ENCODE measurements at regions not wholly inside any gene's neighbourhood (a gene's known extent, or its start where the extent isn't known, plus 50 kb on each side); places are given as distances from the start of the nearest gene placed in this dataset.

DNA sequence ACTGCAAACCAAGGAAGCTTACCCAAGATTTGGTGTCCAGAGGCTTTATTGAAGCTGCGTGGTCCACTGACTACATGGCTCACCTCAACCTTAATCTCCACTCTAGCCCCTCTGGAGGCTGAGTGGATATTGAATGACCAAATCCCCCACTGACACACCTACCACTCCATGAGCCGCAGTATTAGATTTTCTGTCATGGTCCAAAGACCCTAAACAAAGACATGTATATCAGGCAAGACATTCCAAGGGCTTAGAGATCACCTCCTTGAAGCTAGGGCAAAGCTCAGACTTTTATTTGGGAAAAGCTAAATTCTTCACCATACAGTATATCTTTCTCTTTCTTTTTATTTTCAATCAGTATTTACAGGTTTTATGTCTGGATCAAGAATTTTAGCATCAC, 346.2 kb upstream of the CTNND2 start:
- no peak for ATAC-seq (replicated peaks)
- Mint-ChIP-seq H3K36me3 (no peaks in the 10 kb centered on the region), H3K4me1 (no peaks in the 10 kb centered on the region), H3K27me3 (no peaks in the 10 kb centered on the region), H3K9me3 (peaks cover 1 to 7% of the 10 kb centered on the region in 2 donors), H3K4me3 (no peak overlapping the region), H3K27ac (no peak overlapping the region)
- DNase-seq, result no peak

DNA sequence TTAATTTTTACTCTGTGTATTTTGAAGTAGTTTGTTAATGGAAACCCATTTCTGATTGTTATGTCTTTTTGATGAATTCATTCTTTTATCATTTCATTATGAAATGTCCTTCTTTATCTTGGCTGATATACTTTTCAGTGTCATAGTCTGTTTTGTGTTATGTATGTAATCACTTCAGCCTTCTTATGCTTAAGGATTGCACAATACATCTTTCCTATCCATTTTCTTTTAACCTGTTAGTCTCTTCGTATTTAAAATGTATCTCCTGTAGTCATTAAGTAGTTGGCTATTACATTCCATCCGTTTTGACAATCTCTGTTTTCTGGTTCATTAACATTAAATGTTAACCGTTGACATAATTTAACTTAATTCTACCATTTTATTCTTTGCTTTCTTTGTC, 344.6 kb upstream of the CTNND2 start:
- H3K4me1 Mint-ChIP-seq, result no peaks in the 10 kb centered on the region
- H3K9me3 Mint-ChIP-seq, result peaks cover 1 to 7% of the 10 kb centered on the region in 2 donors
- H3K27me3 Mint-ChIP-seq, result no peaks in the 10 kb centered on the region
- no peak for DNase-seq
- H3K36me3 Mint-ChIP-seq, result no peaks in the 10 kb centered on the region
- H3K27ac Mint-ChIP-seq, result no peak overlapping the region
- no peak overlapping the region for H3K4me3 Mint-ChIP-seq
- ATAC-seq (replicated peaks), result no peak

DNA sequence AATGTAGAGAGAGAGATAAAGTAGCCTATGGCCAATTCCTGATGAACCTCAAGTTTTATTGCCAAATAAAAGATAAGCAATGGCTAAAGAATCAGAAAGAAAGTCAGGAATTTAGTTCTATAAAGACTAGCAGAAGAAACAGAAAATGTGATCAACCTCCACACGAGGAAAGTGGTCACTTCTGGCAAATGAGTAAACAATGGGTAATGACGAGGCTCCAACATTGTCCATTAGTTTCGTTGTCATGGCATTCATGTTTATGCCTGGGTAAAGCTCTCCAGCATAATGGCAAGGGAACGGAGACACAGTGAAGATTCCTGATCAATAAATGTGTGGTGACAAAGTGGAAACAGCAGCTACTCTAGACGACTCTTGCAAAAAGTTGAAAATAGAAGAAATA, 341.8 kb upstream of the CTNND2 start:
- H3K36me3 Mint-ChIP-seq, result no peaks in the 10 kb centered on the region
- H3K27me3 Mint-ChIP-seq, result no peaks in the 10 kb centered on the region
- H3K4me1 Mint-ChIP-seq, result no peaks in the 10 kb centered on the region
- H3K9me3 Mint-ChIP-seq, result peaks cover 3 to 10% of the 10 kb centered on the region in 2 donors
- ATAC-seq (replicated peaks), result no peak
- no peak overlapping the region for H3K4me3 Mint-ChIP-seq
- no peak for DNase-seq
- H3K27ac Mint-ChIP-seq, result no peak overlapping the region

DNA sequence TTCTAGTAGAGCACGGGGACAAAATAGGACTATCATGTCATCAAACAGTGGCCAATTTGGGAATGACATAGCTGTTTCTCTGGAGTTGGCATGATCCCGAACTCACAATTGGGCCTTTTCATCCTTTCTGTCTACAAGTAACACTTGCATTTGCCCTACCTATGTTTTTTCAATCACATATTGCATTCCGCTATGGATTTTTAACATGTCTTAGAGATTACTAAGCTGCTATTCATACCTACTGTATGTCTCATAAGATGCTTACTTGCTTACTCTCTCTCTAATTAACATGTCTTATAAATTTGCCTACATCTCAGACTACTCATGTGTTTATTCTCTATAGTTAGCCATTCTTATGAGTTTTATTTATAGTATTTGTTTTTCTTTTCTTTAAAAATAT, 341.2 kb upstream of the CTNND2 start:
- Mint-ChIP-seq H3K4me1 (no peaks in the 10 kb centered on the region), H3K4me3 (no peak overlapping the region), H3K27me3 (no peaks in the 10 kb centered on the region), H3K36me3 (no peaks in the 10 kb centered on the region), H3K9me3 (peaks cover 3 to 10% of the 10 kb centered on the region in 2 donors), H3K27ac (no peak overlapping the region)
- ATAC-seq (replicated peaks) (no peak), DNase-seq (no peak)

DNA sequence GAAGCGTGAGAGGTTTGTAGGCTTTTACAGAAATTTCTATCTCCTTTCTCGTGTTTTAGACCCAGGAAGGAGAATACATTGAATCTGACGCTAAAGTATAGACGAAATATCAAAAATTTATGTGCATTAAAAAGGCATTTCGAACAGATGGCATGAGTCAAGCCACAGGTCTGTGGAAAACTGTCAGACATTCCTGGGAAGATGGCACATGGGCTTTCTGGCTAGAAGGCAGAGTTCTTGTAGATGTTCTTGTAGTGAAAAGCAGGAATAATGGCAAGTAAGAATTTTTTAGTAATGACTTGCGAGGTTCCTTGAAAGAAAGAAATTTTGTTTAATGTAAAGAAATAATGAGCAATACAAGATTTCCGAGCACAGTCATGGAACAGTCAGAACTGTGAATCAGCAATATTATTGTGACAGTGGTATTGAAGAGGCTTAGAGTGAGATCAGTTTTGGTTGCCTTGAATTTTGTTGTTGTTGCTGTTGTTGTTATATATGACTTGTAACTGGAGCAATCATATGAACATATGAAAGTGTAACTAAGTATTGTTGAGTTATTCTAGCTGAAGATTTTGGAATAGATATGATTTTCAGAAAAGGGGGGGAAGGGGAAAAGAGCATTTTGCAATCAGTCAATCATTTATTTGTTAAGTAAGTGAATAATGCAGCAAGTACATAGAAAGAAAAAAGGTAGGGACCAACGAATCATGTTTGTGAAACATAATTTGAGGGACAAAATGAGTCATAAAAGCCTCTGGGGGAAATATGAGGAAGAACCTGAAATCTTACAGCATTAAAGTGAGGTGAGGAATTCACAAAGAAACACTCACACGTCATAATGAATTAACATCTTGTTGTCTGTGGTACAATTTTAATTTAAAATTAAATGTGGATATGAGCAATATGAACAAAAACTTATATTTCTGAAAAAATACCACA, 339.0 kb upstream of the CTNND2 start:
- Mint-ChIP-seq H3K4me1 (no peaks in the 10 kb centered on the region), H3K4me3 (no peak overlapping the region), H3K36me3 (no peaks in the 10 kb centered on the region), H3K27me3 (no peaks in the 10 kb centered on the region), H3K27ac (no peak overlapping the region), H3K9me3 (peaks cover 1 to 10% of the 10 kb centered on the region in 2 donors)
- ATAC-seq (replicated peaks) (no peak), DNase-seq (no peak)

DNA sequence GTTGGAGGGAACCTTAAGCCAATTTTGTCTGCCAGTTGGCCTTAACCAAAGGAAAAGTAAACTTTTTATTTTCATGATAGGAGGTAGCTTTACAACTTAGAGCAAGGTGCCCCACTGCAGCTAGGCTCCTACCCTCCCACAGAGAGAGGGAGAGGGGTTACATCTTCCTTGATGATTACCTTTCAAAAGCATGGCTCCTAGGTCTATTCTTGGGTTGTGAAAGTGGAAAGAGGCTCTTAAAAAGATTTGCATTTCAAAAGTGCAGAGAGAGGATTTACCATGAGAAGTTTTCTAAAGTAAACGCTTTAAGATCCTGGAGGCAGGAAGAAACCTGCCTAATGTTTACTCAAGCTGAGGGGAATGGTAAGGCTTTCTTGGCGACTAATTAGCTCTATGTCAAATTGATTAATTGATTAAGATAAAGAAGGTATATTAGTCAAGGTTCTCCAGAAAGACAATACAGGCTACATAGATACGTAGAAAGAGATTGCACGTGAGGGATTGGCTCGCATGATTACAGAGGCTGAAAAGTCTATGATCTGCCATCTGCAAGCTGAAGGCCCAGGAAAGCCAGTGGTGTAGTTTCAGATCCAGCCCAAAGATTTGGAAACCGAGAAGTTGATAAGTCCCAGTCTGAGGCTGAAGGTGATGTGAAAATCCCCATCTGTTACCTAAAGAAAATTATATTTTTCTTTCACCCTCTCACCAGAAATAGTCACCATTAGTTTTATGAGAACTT, 333.8 kb upstream of the CTNND2 start:
- H3K9me3 Mint-ChIP-seq, result peaks cover 2 to 4% of the 10 kb centered on the region in 2 donors
- H3K27ac Mint-ChIP-seq, result no peak overlapping the region
- DNase-seq, result no peak
- H3K4me1 Mint-ChIP-seq, result no peaks in the 10 kb centered on the region
- H3K4me3 Mint-ChIP-seq, result no peak overlapping the region
- ATAC-seq (replicated peaks), result no peak
- no peaks in the 10 kb centered on the region for H3K27me3 Mint-ChIP-seq
- H3K36me3 Mint-ChIP-seq, result no peaks in the 10 kb centered on the region

DNA sequence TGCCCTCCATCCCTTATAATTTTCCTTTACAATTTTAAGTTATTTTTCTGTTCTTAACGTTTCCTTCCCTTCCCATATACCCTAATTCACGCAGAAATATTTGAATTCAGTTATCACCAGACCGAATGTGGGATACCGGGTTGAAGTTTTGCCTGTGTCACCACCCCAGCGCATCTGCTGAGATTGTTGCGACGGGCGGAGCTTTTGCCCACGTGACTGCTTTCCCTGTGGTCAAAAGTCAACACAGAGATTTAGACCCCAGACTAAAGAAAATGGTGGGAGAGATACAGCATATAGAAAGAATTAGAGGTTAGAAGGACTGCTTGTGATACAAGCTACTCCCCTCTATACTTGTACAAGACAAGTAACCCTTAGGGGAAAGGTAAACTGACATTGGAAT, 326.4 kb upstream of the CTNND2 start:
- Mint-ChIP-seq H3K36me3 (no peaks in the 10 kb centered on the region), H3K4me1 (no peaks in the 10 kb centered on the region), H3K27ac (no peak overlapping the region), H3K27me3 (no peaks in the 10 kb centered on the region), H3K4me3 (no peak overlapping the region), H3K9me3 (peaks cover 0 to 3% of the 10 kb centered on the region in 2 donors)
- DNase-seq, result no peak
- no peak for ATAC-seq (replicated peaks)

DNA sequence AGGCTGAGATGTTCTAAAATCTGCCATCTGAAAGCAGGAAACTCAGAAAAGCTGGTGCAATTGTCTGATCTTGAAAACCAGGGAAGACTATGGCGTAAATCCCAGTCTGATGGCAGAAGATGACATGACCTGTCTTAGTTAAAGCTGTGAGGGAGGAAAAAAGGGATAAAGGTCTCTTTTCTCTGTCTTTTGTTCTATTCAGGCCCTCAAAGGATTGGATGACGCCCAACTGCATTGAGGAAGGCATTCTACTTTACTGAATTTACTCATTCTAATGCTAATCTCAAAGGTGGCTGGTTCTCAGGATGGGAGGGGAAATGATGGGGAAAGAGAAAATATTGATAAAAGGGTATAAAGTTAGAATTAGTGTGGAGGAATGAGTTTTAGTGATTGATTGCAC, 312.8 kb upstream of the CTNND2 start:
- Mint-ChIP-seq H3K9me3 (peaks cover 9 to 20% of the 10 kb centered on the region in 2 donors), H3K36me3 (no peaks in the 10 kb centered on the region), H3K27me3 (no peaks in the 10 kb centered on the region), H3K4me1 (no peaks in the 10 kb centered on the region), H3K27ac (no peak overlapping the region), H3K4me3 (no peak overlapping the region)
- no peak for ATAC-seq (replicated peaks)
- DNase-seq, result no peak

DNA sequence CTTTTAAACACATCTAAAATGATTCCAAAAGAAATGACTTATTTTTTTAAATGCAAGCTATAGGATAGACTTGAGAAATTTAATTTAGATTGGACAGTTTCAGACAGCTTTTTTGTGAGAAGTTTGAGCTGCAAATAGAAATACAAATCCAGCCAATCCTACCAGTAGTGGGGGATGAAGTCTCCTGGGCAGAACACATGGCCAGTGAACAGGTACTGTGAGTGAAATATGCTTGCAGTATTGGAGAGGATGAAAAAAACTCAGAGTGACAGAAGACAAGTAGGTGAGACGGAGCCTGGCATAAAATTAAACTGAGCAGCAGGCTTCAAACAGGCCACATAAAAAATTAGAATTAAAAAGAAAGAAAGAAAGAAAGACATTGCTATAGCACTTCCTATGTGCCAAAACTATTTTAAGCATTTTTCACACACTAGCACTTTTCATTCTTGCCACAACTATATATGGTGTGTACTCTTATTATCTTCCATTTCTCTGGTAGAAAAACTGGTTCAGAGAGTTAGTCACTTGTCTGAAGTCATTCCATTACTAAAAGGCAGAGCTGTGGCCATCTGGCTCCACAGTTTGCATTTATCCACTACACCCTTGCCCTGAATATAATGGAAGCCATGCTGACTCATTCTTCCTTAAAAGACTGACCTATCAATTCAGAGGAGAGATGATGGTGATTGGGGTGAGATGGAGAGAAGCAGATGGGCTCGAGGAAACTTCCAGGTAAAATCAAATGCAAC, 310.2 kb upstream of the CTNND2 start:
- Mint-ChIP-seq H3K27ac (no peak overlapping the region), H3K4me1 (no peaks in the 10 kb centered on the region), H3K36me3 (no peaks in the 10 kb centered on the region), H3K4me3 (no peak overlapping the region), H3K9me3 (peaks cover 8 to 19% of the 10 kb centered on the region in 2 donors), H3K27me3 (no peaks in the 10 kb centered on the region)
- DNase-seq, result no peak
- no peak for ATAC-seq (replicated peaks)

DNA sequence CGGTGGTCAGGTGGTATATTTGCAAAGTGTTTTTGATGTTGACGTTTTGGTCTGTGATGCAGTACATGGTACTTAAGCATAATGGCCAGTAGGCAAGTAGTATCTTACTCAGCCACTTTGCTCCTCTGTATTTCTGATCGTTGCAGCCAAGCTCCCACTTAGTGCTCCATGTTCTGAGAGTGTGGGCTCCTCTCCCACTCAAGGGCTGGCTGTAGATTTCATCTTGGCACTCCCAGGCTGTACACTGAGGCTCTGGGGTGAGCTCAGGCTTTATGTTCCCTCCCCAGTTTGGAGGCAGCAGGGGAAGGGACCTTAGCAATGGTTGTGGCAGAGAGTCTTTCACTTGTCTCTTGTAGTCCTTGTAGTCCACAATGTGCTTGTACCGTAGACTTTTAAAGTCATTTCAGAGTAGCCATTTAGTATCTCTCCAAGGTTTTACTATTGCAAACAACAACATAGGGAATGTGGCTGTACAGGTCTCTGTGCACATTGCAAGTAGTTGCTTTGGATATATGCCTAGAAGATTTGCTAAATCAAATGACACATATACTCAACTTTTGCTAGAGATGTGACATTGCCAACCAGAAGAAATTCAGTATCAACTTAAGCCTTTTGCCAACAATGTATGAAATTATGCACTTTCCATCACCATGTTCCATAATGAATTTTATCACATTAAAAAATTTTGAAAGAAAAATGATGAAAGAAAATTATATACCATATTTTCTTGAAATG, 304.3 kb upstream of the CTNND2 start:
- ATAC-seq (replicated peaks) (no peak), DNase-seq (no peak)
- Mint-ChIP-seq H3K36me3 (no peaks in the 10 kb centered on the region), H3K27ac (no peak overlapping the region), H3K27me3 (no peaks in the 10 kb centered on the region), H3K4me3 (no peak overlapping the region), H3K4me1 (no peaks in the 10 kb centered on the region), H3K9me3 (peaks cover 4 to 8% of the 10 kb centered on the region in 2 donors)

DNA sequence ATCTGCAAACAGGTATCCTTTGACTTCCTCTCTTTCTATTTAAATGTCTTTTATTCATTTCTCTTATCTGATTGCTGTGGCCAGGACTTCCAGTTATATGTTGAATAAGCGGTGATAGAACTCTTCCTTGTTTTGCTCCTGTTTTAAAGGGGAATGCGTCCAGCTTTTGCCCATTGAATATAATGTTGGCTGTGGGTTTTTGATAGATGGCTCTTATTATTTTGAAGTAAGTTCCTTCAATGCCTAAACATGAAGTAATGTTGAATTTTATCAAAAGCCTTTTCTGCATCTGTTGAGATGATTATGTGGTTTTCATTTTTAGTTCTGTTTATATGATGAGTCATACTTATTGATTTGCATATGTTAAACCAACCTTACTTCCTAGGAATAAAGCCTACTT, 300.5 kb upstream of the CTNND2 start:
- H3K4me3 Mint-ChIP-seq, result no peak overlapping the region
- H3K36me3 Mint-ChIP-seq, result no peaks in the 10 kb centered on the region
- DNase-seq, result no peak
- H3K4me1 Mint-ChIP-seq, result no peaks in the 10 kb centered on the region
- no peak for ATAC-seq (replicated peaks)
- peaks cover 0 to 2% of the 10 kb centered on the region in 2 donors for H3K9me3 Mint-ChIP-seq
- H3K27ac Mint-ChIP-seq, result no peak overlapping the region
- no peaks in the 10 kb centered on the region for H3K27me3 Mint-ChIP-seq

DNA sequence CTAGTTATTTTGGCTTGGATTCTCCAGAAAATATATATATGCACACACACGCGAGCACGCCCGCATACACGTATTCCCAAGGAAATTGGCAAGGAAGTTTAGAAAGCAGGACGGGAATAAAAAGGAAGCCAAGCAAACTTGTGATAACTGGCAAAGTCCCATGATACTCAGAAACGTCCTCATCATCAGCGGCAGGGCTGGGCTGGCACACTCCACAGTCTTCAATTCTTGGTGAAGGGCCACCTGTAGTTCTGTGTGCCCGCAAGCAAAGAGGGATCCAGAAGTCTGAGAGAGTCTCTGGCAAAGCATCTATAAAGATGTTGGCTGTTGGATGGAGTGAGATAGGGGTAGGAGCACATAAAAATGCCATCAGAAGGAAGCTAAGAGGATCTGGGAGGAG, 289.3 kb upstream of the CTNND2 start:
- ATAC-seq (replicated peaks) (no peak), DNase-seq (no peak)
- Mint-ChIP-seq H3K27me3 (no peaks in the 10 kb centered on the region), H3K4me3 (no peak overlapping the region), H3K36me3 (no peaks in the 10 kb centered on the region), H3K27ac (no peak overlapping the region), H3K4me1 (no peaks in the 10 kb centered on the region), H3K9me3 (peaks cover 5 to 10% of the 10 kb centered on the region in 2 donors)

DNA sequence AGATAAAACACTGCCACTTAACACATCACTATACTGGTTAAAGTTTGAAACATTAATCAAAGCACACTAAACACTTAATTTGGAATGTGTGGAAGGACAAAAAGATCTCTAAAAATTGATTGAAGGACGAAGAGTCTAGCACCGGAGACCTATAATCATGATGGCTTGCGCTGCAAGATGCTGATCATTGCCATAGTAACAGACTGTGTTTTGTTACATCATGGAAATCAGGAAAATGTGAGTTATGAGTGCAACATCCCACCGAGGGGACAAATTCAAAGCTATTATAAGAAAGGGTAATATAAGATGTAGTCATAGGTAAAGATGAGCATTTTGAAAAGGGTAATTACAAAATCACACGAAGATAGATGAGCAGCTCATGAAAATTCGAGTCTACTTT, 278.8 kb upstream of the CTNND2 start:
- peaks cover 2 to 3% of the 10 kb centered on the region in 2 donors for H3K9me3 Mint-ChIP-seq
- H3K4me1 Mint-ChIP-seq, result no peaks in the 10 kb centered on the region
- no peak overlapping the region for H3K4me3 Mint-ChIP-seq
- H3K27ac Mint-ChIP-seq, result no peak overlapping the region
- DNase-seq (no peak), ATAC-seq (replicated peaks) (no peak)
- no peaks in the 10 kb centered on the region for H3K27me3 Mint-ChIP-seq
- no peaks in the 10 kb centered on the region for H3K36me3 Mint-ChIP-seq

DNA sequence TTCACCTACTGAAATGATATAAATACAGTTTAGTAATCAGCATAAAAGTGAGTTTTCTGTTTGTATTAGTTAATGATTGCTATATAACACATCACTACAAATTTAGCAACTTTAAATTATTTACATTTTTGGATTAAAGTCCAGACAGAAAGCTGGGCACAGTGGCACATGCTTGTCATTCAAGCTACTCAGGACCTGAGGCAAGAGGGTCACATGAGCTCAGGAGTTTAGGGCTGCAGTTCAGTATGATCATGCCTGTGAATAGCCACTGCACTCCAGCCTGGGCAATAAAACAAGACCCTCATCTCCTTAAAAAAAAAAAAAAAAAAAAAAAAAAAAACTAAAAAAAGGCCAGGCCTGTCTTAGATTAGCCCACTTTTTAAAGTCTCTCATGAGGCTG, 273.6 kb upstream of the CTNND2 start:
- Mint-ChIP-seq H3K4me1 (no peaks in the 10 kb centered on the region), H3K36me3 (no peaks in the 10 kb centered on the region), H3K9me3 (no peaks in the 10 kb centered on the region), H3K4me3 (no peak overlapping the region), H3K27me3 (no peaks in the 10 kb centered on the region), H3K27ac (no peak overlapping the region)
- DNase-seq (no peak), ATAC-seq (replicated peaks) (no peak)
